GM21825 (cell line): ENCODE measurements at regions not wholly inside any gene's neighbourhood (a gene's known extent, or its start where the extent isn't known, plus 50 kb on each side); places are given as distances from the start of the nearest gene placed in this dataset.

Source experiments
- ATAC-seq: cut with Tn5 transposase; IDR thresholded peaks from one replicate; pipeline ENCODE4 v1.9.1; 2021; ENCODE audit warnings: mild to moderate bottlenecking, moderate library complexity; ENCODE audit not compliant: unreplicated experiment

DNA sequence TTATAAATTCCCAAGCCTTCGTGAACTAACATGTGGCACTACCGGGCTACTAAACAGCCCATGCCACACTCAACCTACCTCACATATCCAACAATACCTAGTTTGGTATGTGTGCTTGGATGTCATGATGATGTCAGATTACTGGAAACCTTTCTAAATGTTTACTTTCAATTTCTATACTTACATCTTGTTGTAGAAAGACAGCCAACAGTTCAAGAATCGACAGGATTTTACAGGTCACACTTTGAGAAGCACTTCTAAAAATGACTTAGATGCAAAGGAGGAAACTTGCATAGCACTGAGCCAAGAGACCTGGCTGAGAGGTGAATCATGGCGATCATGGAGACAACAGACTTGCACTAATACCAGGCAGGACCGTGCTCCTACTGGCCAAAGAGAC, 209.9 kb downstream of the COL4A1 start:
- no peak for ATAC-seq

DNA sequence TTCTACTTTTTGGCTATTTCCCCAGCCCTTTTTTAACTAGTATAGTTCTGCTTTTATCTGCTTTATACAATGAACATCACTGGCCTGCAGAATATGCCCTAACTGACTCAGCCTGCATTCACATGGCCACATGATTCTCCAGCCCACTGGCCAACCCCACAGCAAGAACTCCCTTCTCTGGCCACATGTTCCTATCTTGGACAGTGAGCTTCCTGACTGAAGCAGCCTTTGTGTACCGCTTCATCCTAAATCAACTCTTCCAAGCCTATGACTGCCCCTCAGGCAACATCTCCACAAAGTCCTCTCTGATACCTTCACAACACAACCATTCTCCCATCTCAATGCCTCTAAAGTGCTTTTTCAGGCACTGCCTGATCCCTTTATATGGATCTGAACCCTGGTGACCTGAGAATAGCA, 214.1 kb downstream of the COL4A1 start:
- ATAC-seq = no peak

DNA sequence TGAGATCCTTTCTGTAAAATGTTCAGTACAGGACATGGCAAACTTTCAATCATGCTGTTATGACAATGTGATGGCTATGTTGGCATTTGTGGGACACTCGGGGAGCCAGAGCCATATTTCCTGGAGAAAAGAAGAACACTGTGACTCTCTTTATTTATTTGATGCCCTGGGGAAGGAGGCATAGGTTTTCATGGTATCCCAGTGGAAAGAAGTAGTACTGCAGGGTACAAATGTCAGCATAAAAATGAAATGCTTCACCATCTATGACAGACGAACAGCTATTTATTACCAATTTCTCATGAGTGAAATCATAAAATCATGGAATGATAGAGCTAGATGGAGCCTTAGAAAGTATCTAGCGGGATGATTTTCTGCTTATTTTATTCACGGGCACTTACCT, 217.1 kb downstream of the COL4A1 start:
- ATAC-seq = no peak

DNA sequence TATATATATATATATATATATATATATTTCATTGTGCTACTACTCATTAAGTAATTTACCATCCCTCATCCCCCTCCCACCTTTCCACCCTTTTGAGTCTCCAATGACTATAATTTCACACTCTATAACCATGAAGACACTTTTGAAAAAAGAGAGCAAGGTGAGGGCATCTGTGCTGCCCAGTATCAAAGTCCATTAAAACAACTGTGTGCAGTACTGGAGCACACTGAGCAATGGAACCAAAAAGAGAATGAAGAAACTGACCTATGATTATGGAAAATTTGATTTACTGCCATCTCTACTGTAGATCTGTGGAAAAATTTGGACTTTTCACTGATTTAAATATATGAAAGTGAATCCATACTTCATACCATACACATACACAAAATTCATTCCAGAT, 217.9 kb downstream of the COL4A1 start:
- ATAC-seq = no peak

DNA sequence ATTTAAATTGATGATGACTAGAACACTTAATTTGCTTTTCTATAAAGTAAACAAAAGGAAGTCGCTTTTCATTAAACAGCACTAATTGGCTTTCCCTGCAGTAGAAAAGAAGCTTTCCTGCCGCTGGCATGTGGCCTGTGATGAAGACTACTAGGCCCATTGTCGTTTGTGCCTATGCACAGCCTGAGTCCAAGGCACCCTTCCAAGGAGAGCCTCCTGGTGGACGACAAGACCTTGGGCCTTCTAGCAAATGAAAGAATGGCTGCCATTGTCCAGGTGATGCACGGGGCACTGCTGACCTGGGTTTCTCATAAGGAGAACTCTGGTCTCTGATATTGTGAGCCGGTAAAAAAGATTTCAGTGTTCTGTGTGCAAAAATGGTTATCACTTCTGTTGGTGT, 233.0 kb downstream of the COL4A1 start:
- ATAC-seq = no peak

DNA sequence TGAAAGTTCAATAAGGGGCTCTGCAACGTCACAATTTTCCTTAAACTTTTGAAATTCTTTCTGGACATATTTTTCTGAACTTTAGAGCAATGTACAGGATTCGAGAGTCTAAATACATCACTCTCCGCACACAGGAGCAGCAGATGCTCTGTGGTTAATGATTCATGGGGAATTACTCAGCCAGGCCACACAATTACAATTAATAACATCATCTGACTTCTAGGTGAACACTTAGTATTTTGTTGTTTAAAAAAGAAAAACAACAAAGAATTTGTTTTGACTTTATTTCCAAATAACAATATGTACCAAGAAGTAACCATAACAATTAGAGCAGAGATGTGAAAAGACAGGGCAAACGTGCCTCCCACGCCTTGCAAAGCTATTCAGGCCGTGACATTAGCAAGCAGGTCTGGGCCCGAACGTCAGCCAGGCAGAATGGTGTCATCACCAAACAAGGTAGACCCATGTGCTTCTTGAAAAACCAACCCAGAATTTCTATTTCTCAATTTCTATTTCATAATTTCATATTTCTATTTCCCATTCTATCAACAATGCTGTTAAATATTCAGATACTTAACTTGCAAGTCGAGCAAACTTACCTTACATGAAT, 236.3 kb downstream of the COL4A1 start:
- no peak for ATAC-seq

DNA sequence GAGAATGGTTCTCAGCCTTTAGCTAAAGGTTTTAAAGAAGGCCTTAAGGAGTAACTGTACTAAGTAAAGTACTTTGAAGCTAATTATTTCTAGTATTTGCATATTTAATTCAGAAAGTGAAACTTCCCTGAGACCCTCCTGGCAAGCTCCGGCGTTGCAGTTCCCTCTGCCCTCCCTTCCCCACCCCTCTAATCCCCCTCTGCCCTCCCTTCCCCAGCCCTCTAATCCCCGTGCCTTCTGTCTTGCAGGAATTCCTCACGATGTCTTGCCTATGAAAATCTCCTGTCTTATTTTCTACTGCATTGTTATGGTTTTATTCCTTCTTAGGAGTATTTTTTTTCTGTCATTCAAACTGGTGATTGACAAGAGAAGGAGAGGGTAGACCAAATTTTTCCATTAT, 236.9 kb downstream of the COL4A1 start:
- ATAC-seq = no peak

DNA sequence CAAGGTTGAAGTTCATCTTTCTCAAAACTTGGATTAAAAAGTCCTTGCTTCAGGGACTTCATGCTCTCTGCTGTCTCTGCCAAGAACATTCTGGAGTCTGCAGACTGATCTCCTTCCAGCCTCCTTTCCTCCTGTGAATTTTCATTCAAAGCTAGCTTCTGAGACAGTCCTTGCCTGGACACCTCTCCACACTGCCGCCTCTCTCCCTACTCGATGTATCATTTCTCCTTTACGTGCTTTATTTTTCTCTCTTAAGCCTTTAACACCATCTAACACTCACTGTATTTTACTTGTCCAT, 238.8 kb downstream of the COL4A1 start:
- ATAC-seq = no peak

DNA sequence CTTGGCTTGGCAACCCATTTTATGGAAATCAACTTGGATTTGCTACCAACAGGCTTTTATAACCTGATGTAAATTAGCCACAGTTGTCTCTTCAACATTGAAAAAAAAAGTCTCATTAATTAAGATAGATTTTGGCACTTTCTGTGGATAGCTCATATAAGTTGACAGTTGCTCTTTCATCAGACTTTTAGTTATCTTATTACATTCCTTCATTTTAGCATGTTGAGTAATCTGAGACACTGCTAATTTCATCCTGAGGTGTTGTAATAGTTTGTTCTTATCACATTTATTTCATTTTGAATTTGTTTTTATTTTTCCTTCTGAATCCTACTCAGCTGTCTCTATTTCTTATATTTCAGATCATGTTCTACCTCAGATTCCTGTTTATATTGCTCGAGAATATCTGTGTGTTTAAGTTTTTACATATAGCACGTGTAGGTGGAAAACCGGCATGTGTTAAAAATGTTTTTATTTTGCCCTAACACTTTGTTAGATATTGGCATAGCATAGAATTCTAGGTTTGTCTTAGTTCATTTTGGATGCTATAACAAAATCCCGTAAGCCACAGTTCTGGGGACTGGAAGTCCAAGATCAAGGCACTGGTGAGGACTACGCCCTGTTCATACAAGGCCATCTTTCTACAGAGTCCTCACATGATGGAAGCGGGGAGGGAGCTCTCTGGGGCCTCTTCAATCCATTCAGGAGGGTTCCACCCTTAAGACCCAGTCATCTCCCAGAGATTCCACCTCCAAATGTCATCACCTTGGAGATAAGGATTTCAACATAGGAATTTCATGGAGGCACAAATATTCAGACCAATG, 239.4 kb downstream of the COL4A1 start:
- no peak for ATAC-seq

DNA sequence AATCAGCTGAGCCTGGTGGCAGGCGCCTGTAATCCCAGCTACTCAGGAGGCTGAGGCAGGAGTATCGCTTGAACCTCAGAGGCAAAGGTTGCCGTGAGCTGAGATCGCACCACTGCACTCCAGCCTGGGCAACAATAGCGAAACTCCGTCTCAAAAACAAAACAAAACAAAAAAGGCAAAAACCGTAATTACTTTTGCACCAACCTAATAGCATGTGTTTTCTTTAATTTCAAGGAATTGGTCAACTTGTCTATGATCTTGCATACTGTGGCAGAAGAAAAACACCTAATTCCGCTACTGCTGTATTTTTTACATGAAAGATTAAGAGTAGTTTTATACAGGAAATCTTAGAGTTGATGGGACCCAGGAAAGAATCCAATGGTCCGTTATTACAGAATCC, 241.2 kb downstream of the COL4A1 start:
- no peak for ATAC-seq

DNA sequence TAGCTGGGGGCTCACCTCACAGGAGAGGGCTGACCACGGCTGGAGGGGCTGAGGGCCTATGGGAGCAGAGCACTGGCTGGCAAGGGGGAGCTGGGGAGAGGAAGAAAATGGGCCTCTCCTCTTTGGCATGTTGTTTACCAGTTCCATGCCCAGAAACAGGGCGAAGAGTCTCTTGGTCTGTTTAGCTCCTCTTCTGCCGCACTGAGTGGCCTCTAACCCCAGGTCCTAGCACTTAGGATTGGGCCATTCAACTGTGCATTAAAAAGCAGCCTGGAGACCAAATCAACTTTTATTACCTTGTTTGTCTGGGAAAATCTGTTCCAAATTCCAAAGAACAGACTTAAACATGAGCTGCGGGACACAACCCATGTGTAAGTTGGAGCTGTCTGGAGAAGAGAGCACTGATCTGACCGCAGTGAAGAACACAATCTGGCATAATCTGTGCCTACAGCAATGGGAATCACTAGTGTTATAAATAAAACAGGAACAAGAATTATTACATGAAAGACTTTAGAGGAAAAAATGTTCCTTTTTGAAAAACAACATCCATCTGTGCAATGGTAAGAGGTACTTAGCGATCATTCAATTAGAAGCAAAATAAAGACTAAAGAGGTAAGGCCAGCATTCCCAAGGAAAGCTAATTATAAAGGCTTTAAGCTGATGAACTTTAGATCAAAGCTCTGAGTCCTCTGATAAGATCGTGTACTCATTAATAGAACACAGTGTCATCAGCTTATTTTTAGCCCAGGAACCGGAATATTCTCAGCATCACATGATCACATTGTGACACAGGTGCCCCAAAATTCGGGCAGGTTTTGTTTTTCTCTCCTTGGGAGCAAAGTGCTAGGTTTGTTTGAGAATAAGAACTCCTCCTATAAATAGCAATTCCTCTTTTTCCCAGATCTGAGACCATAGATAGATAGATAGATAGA, 243.2 kb downstream of the COL4A1 start:
- ATAC-seq = no peak

DNA sequence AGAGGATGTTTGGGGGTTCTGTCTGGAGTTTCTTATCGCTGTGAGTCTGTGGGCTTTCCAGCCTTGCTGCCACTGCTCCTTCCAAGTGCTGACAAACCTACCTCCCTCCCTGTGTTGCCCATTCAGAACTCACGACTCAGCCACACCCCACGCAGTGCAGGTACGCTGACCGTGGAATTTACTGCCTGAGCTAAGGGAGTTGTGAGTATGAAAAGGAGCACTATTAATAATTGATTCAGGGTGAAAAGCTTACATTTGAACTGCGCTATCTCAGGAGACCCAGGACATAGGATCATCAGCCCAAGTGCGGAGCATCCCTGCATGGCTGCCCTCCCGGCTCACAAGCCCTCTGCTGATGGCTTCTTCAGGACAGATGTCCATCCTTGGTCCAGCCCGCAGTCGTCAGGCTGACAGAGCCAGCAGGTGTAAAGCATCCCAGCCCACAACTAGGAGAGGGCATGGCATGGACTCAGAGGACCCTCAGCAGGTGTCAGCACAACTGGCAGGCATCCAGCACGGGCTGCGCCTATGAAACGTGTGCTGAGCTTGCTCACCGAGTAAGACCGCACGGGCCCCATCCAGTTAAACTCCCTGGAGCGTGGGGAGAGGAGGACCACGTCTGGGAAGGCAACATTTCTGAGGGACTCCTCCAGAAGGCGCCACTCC, 244.0 kb downstream of the COL4A1 start:
- no peak for ATAC-seq

DNA sequence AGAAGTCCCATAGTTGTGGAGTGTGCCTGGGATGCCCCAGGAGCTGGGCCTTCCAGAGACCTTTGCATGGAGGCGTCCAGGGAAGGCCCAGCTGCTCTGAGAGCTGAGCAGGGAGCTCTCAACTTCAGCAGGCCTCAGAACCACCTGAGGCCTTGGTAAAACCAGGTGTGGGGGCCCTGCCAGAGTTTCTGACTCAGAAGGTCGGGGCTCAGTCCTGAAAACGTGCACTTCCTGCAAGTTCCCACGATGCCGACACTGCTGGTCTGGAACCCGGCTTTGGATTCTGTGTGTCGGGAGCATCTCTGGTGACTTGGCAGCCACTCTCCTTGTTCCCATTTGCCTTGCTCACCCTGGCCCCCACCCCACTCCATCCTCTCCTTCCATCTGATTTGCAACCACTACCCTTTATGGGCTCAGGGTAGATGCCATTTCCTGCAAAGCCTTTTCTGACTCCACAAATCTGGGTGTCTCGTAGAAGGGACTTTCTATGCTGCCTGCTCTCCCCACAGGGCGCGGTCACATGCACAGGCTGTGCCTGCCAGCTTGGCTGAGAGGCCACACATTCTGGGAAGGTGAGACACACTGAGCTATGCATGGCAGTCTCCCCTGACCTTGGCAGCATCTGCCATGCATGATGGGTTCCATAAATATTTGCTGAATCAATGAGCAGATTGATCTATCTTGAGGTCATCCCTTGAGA, 244.7 kb downstream of the COL4A1 start:
- ATAC-seq = no peak

DNA sequence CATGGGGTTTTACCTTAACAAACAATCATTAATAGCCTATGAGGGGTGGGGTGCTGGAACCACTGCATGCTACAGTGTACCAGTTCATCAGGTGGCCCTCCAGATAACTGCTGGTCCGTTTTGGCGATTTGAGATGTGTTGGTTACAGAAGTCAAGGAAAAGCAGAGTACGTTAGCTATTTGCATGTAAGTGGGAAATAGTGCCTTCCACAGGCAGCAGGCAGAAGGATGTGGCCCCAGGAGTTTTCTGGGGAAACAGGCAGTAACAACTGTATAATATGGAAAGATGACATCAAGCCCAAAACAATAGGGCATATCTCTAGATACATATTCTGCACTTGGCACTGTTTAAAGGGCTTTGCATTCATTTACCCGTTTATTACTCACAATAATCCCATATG, 245.7 kb downstream of the COL4A1 start:
- ATAC-seq = no peak

DNA sequence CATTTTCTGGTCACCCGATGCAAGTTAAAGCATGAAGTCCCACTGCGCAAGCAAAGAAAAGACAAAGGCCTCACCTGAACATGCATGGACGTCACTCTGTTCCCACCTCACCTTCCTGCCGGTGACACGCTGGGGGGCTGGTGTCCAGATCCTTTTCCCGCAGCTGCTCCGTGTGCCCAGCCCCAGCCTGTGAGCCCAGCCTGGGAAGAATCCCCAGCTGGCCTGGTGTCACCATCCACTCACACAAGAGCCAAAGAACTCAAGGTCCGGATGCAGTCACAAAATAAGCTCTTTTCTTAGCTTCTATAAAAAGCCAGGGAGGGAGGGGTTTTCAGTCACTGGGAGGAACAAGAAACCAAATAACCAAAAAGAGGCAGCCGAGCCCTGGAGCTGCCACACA, 249.9 kb downstream of the COL4A1 start:
- no peak for ATAC-seq

DNA sequence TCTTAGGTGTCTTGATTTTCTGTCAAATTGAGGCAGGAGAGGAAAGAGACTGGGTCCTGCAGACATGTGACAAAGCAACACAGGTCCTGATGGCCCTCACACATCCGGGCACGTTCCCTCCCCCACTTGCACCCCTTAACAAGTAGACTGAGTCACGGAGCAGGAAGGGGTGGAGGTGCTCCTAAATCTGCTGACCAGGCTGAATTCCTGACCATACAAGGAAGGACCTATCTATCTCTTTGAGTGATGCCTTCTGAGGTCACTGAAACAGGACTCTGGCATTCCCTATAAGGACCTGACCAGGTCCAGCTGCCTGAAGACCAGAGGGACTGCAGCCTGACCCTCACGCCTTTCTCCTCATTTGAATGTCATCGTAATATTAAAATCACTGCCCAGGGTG, 250.3 kb downstream of the COL4A1 start:
- no peak for ATAC-seq

DNA sequence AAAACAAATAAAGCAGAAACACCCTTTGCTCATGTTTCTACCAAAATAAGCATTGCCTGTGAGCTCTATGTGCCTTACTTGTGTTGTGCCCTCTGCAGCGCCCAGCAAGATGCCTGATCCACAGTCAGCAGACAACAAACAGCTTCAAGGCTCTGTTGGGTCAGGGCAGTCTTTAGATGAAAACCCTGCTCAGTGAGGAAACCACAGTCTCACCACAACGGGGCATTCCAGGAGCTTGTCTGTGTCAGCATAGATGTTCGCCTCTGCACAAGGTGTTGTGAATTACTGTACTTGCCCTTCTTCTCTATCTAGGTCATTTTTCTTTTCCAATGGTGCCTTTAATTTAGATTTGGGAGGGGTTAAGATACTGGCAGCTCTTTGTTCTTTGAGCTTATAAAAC, 251.9 kb downstream of the COL4A1 start:
- no peak for ATAC-seq

DNA sequence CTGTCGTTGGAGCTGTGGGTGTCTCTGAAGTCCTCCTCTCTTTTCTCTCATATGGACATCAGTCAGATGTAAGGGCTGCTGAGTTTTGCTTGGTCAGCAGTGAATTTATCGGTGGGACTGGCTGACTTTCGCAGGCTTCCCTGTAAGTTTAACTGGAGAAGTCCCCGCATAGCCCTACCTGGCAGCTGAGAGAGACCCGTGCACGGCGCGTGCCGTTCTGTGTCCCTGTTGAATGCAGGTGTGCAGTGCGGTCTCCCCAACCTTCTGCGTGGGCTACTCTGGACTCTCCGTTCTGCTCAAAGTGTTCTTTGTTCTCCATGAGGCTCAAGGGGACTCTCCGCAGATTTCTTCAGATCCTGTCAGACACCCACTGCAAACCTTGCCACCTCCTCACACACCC, 252.9 kb downstream of the COL4A1 start:
- ATAC-seq = no peak

DNA sequence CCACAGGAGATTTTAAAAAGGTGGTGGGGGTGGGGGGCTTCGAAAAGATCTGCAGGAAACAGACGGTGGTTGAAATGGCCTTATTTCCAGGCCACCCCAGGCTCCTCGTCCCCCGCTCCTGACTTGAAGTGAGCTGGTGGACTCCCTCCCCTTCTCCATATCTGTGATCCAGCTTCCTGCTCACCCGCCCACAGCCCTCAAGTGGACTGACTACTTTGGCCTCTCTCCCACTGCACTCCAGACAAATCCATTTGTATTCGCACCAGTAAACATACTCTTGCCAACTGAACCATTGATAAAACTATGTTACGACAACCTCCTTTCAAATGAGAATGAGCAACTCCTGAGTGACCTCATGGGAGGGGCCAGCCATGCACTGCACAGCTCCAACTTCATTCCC, 259.5 kb downstream of the COL4A1 start:
- ATAC-seq = no peak

DNA sequence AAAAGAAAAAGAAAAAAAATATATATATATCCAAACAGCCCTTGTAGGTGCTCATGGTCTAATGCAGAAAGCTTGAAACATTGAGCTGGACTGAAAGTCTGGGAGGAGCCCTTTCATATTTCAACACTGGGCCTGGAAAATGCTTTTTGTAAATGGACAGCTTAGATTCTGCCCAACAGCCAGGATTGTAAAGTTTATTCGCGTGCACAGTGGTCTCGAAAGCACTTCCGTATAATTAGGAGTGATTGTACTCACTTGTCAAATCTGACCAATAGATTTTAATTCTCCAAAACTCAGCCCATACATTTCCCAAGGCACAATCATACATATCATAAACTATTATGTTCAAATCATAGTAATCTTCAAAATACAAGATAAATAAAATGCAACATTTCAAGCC, 260.1 kb downstream of the COL4A1 start:
- no peak for ATAC-seq

DNA sequence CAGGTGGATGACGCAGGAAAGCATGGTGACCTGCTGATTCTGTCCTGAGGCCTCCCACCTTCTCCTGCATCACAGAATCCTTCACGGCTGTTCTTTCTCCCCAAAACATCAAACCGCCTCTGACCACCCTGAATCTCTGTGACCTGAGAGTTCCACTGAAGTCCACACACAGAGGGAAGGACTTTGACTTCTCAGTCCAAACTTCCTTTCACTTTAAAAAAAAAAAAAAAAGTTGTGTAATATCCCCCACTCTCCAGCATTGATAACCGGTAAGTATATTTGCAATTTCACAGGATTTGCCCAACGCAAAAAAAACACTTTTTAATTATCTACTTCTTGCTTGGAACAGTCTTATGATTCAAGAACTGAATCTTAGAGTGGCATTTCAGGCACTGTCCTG, 259.5 kb upstream of the IRS2 start:
- ATAC-seq = no peak
